H1 (cell line): ENCODE measurements at regions not wholly inside any gene's neighbourhood (a gene's known extent, or its start where the extent isn't known, plus 50 kb on each side); places are given as distances from the start of the nearest gene placed in this dataset.

Source experiments
- CTCF ChIA-PET: fragments of 300-600 bp; sonication (Branson Sonifier 250); formaldehyde crosslinking; loops from one replicate; lab custom pipeline; 2021; ENCODE audit not compliant: partially characterized antibody; lab: Charles Lee
- POLR2A ChIA-PET: fragments of 300-600 bp; sonication (Branson Sonifier 250); formaldehyde crosslinking; loops from one replicate; lab custom pipeline; 2021; ENCODE audit warnings: inconsistent platforms; ENCODE audit not compliant: partially characterized antibody; lab: Charles Lee
- DNase-seq, 2 experiments: peaks; one replicate each; pipeline versions ENCODE4 v3.0.0 to v3.0.0-alpha.2; 2010 to 2022; ENCODE audit warnings: low spot score in 2 of 2, low read depth in 1 of 2, mixed read lengths in 1 of 2
- FAIRE-seq: peaks from 2 replicates; lab custom pipeline; 2011; peaks lifted over from hg19 to GRCh38; lab: Jason Lieb, UNC
- H2AFZ ChIP-seq: 2 replicates; pipeline ENCODE4 v1.8.1; 2012; ENCODE audit warnings: low read length, inconsistent platforms
- H2AK5ac ChIP-seq: 2 replicates; pipeline ENCODE4 v1.6.1; 2013; ENCODE audit warnings: low read depth, low read length
- H2BK120ac ChIP-seq: replicated peaks from 2 replicates; pipeline ENCODE3; 2013; ENCODE audit warnings: low read depth, low read length, inconsistent platforms
- H2BK12ac ChIP-seq: 2 replicates; pipeline ENCODE4 v1.6.1; 2013; ENCODE audit warnings: low read depth, low read length
- H2BK15ac ChIP-seq: 2 replicates; pipeline ENCODE4 v1.6.1; 2013; ENCODE audit warnings: low read length
- H2BK20ac ChIP-seq: 2 replicates; pipeline ENCODE4 v1.6.1; 2013; ENCODE audit warnings: low read length
- H2BK5ac ChIP-seq: 2 replicates; pipeline ENCODE4 v1.6.1; 2013; ENCODE audit warnings: low read depth, low read length
- H3K14ac ChIP-seq: 2 replicates; pipeline ENCODE4 v1.6.1; 2013; ENCODE audit warnings: inconsistent platforms; ENCODE audit not compliant: insufficient read length
- H3K18ac ChIP-seq: 2 replicates; pipeline ENCODE4 v1.6.1; 2013; ENCODE audit warnings: low read length; ENCODE audit errors: extremely low read depth
- H3K23ac ChIP-seq: 2 replicates; pipeline ENCODE4 v1.6.1; 2013; ENCODE audit warnings: inconsistent platforms; ENCODE audit not compliant: insufficient read length
- H3K23me2 ChIP-seq: 2 replicates; pipeline ENCODE4 v1.6.1; 2013; ENCODE audit warnings: low read depth, low read length
- H3K27ac ChIP-seq: 2 replicates; pipeline ENCODE4 v1.6.1; 2011; ENCODE audit warnings: low read depth, low read length, inconsistent platforms
- H3K27me3 ChIP-seq, 4 experiments: replicated peaks in 1 of 4; 1 replicate in 1 of 4; 2 replicates in 3 of 4; pipeline versions ENCODE4 v1.6.1 to v1.8.1; 2011 to 2013; ENCODE audit warnings: low read length in 3 of 4, mild to moderate bottlenecking in 3 of 4, inconsistent platforms in 2 of 4, mixed read lengths in 2 of 4, moderate library complexity in 1 of 4; ENCODE audit not compliant: control insufficient read depth in 3 of 4, insufficient read depth in 3 of 4; ENCODE audit errors: extremely low read depth in 1 of 4
- H3K36me3 ChIP-seq, 4 experiments: 2 replicates each; pipeline versions ENCODE4 v1.6.1 to v1.8.1; 2011 to 2013; ENCODE audit warnings: mild to moderate bottlenecking in 4 of 4, low read length in 3 of 4, moderate library complexity in 2 of 4, control low read depth in 1 of 4, inconsistent platforms in 1 of 4; ENCODE audit not compliant: insufficient read depth in 4 of 4, control insufficient read depth in 2 of 4
- H3K4ac ChIP-seq: replicated peaks from 2 replicates; pipeline ENCODE3; 2013; ENCODE audit warnings: low read length, low read depth, mixed read lengths, inconsistent platforms; ENCODE audit not compliant: insufficient read length
- H3K4me1 ChIP-seq, 4 experiments: replicated peaks in 1 of 4; 1 replicate in 1 of 4; 2 replicates in 3 of 4; pipeline versions ENCODE4 v1.6.1 to v1.8.1; 2011 to 2013; ENCODE audit warnings: low read length in 3 of 4, inconsistent platforms in 2 of 4, mixed read lengths in 1 of 4; ENCODE audit not compliant: insufficient read depth in 4 of 4, control insufficient read depth in 3 of 4
- H3K4me2 ChIP-seq, 2 experiments: 2 replicates each; pipeline versions ENCODE4 v1.6.1 to v1.8.1; 2011 to 2013; ENCODE audit warnings: low read depth in 2 of 2, low read length in 2 of 2, control low read depth in 1 of 2, inconsistent platforms in 1 of 2, mild to moderate bottlenecking in 1 of 2; ENCODE audit not compliant: insufficient read depth in 1 of 2
- H3K4me3 ChIP-seq, 4 experiments: fragments of 200-600, 300-600 bp in 1 of 4; sonication (generic), shearing (Covaris generic), sonication (Bioruptor Twin) in 1 of 4; 2 replicates each; pipeline versions ENCODE4 v1.5.1 to v1.8.1; 2011 to 2016; ENCODE audit warnings: low read length in 4 of 4, low read depth in 3 of 4, control low read depth in 2 of 4, inconsistent platforms in 2 of 4, mild to moderate bottlenecking in 2 of 4, mixed read lengths in 1 of 4, moderate library complexity in 1 of 4; ENCODE audit not compliant: insufficient read depth in 2 of 4; ENCODE audit errors: extremely low read depth in 1 of 4
- H3K56ac ChIP-seq: replicated peaks from 2 replicates; pipeline ENCODE3; 2013; ENCODE audit warnings: low read depth, mild to moderate bottlenecking, mixed read lengths, low read length, inconsistent platforms; ENCODE audit not compliant: insufficient read length
- H3K79me1 ChIP-seq: 2 replicates; pipeline ENCODE4 v1.6.1; 2013; ENCODE audit warnings: low read depth, low read length, control low read depth
- H3K79me2 ChIP-seq, 2 experiments: 2 replicates each; pipeline versions ENCODE4 v1.6.1 to v1.8.1; 2012 to 2013; ENCODE audit warnings: low read length in 2 of 2, mild to moderate bottlenecking in 2 of 2, inconsistent platforms in 1 of 2; ENCODE audit not compliant: insufficient read depth in 2 of 2, control insufficient read depth in 1 of 2
- H3K9ac ChIP-seq, 4 experiments: replicated peaks in 1 of 4; 1 replicate in 1 of 4; 2 replicates in 3 of 4; pipeline versions ENCODE4 v1.6.1 to v1.8.1; 2011 to 2013; ENCODE audit warnings: low read depth in 3 of 4, low read length in 3 of 4, control low read depth in 2 of 4, mild to moderate bottlenecking in 2 of 4, moderate library complexity in 2 of 4, inconsistent platforms in 1 of 4; ENCODE audit errors: extremely low read depth in 1 of 4
- H3K9me3 ChIP-seq, 2 experiments: 2 replicates each; pipeline versions ENCODE4 v1.6.1 to v1.8.1; 2012 to 2013; ENCODE audit warnings: mild to moderate bottlenecking in 2 of 2, moderate library complexity in 2 of 2, control low read depth in 1 of 2, inconsistent platforms in 1 of 2, low read depth in 1 of 2, low read length in 1 of 2, mixed read lengths in 1 of 2; ENCODE audit not compliant: insufficient read depth in 2 of 2
- H4K20me1 ChIP-seq, 2 experiments: replicated peaks in 1 of 2; 2 replicates each; pipeline versions ENCODE3 to v1.8.1; 2011 to 2013; ENCODE audit warnings: inconsistent platforms in 2 of 2, low read length in 2 of 2, mild to moderate bottlenecking in 1 of 2; ENCODE audit not compliant: insufficient read depth in 2 of 2, control insufficient read depth in 1 of 2
- H4K5ac ChIP-seq: 2 replicates; pipeline ENCODE4 v1.6.1; 2013; ENCODE audit warnings: low read length, low read depth, mixed read lengths, inconsistent platforms; ENCODE audit not compliant: insufficient read length
- H4K8ac ChIP-seq: 2 replicates; pipeline ENCODE4 v1.8.0; 2013; ENCODE audit warnings: mild to moderate bottlenecking, moderate library complexity, low read length, inconsistent platforms; ENCODE audit not compliant: insufficient read depth; ENCODE audit errors: extremely low read depth
- H4K91ac ChIP-seq: replicated peaks from 2 replicates; pipeline ENCODE3; 2013; ENCODE audit warnings: low read length, mixed read lengths, inconsistent platforms; ENCODE audit not compliant: insufficient read length
- ATF3 ChIP-seq: IDR thresholded peaks from 2 replicates; pipeline ENCODE4 v1.6.1; 2011; ENCODE audit warnings: low read depth, mild to moderate bottlenecking, low read length; ENCODE audit not compliant: insufficient read depth
- BRCA1 ChIP-seq: IDR thresholded peaks from 2 replicates; pipeline ENCODE4 v1.6.1; 2012; ENCODE audit warnings: low read depth, low read length, improper control_type of control experiment
- CTBP2 ChIP-seq: IDR thresholded peaks from 2 replicates; pipeline ENCODE4 v1.7.0; 2011; ENCODE audit warnings: borderline replicate concordance, mild to moderate bottlenecking, moderate library complexity, mixed read lengths, low read length; ENCODE audit not compliant: insufficient read depth, insufficient read length
- KDM1A ChIP-seq: fragments of 200-600, 300-600 bp; sonication (generic); IDR thresholded peaks from 2 replicates; pipeline ENCODE4 v1.7.1; 2016; ENCODE audit warnings: mild to moderate bottlenecking, low read length, borderline replicate concordance
- MAFK ChIP-seq: IDR thresholded peaks from 2 replicates; pipeline ENCODE4 v1.6.1; 2012; ENCODE audit warnings: low read depth, mild to moderate bottlenecking, improper control_type of control experiment, low read length
- NANOG ChIP-seq: IDR thresholded peaks from 2 replicates; pipeline ENCODE4 v1.6.1; 2011; ENCODE audit warnings: low read length, low read depth, mild to moderate bottlenecking, inconsistent platforms; ENCODE audit not compliant: insufficient read depth, poor library complexity, severe bottlenecking
- RAD21 ChIP-seq, 2 experiments: IDR thresholded peaks in 1 of 2; conservative IDR thresholded peaks in 1 of 2; 2 replicates each; pipeline ENCODE4 v1.6.1; 2011; ENCODE audit warnings: low read depth in 2 of 2, low read length in 2 of 2, improper control_type of control experiment in 1 of 2, inconsistent platforms in 1 of 2, mild to moderate bottlenecking in 1 of 2, moderate library complexity in 1 of 2
- RBBP5 ChIP-seq: IDR thresholded peaks from 2 replicates; pipeline ENCODE4 v1.7.1; 2012; ENCODE audit warnings: low read depth, mild to moderate bottlenecking, inconsistent platforms, low read length, moderate library complexity, borderline replicate concordance
- TAF7 ChIP-seq: optimal IDR thresholded peaks from 2 replicates; pipeline ENCODE3; 2011; ENCODE audit warnings: low read depth, mild to moderate bottlenecking, inconsistent platforms, low read length, moderate library complexity, borderline replicate concordance
- WGBS, 2 experiments: shearing (Covaris generic) in 1 of 2; methylation state at CpG; one replicate each; pipeline versions ENCODE4 v1.1.6 to v1.1.7; 2013 to 2015; ENCODE audit warnings: low lambda C conversion rate in 2 of 2, mixed read lengths in 2 of 2, inconsistent platforms in 1 of 2, low coverage in 1 of 2, missing lambda C conversion rate in 1 of 2; ENCODE audit not compliant: insufficient replicate concordance in 2 of 2, insufficient coverage in 1 of 2, insufficient read length in 1 of 2; ENCODE audit errors: extremely low coverage in 1 of 2, missing lambda C conversion rate in 1 of 2; 5-methylcytosine and 5-hydroxymethylcytosine counted together

DNA sequence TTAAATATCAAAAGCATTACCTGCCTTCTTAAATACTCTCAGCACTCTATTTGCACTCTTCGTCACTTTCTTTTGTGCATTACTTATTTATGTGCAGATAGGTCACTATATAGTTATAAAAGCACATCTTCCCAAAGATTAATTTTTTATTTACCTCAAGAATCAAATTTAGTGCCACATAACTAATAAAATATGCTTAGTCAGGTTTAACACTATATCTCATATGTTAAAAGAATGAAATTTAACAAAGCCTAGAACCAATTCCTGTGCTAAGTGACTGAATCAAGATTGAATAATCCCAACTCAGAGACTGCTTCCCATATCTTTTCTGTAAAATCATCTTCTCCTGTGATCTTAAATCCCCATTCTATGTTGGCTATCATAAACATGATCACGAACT, 957.5 kb upstream of the NXPH2 start:
- Histone ChIP-seq H3K79me1 (no peaks in the 10 kb centered on the region), H2BK12ac (no peak overlapping the region), H3K18ac (no peak overlapping the region), H4K8ac (no peak overlapping the region), H4K20me1 (no peaks in the 10 kb centered on the region), H3K36me3 (no peaks in the 10 kb centered on the region), H3K23me2 (no peaks in the 10 kb centered on the region), H3K4me2 (no peak overlapping the region), H3K27me3 (no peaks in the 10 kb centered on the region), H2BK5ac (no peak overlapping the region), H3K56ac (no peak overlapping the region), H3K4me3 (no peak overlapping the region), H3K4ac (no peak overlapping the region), H3K79me2 (no peaks in the 10 kb centered on the region), H2BK120ac (no peak overlapping the region), H3K23ac (no peak overlapping the region), H2BK20ac (no peak overlapping the region), H3K9ac (no peak overlapping the region), H2BK15ac (no peak overlapping the region), H4K5ac (no peak overlapping the region), H3K14ac (no peak overlapping the region), H2AFZ (no peak overlapping the region), H3K9me3 (no peaks in the 10 kb centered on the region), H3K27ac (no peak overlapping the region), H3K4me1 (no peaks in the 10 kb centered on the region), H2AK5ac (no peak overlapping the region), H4K91ac (no peak overlapping the region)
- no peak for DNase-seq
- ChIA-PET CTCF (no interaction called here), POLR2A (no interaction called here)
- WGBS, 2 experiments, result 89% methylated on average over 2 of the region's 2 CpGs; no CpG with 5 or more reads in 1 of the 2 experiments
- no peak for FAIRE-seq
- TF ChIP-seq NANOG (no peak), BRCA1 (no peak), ATF3 (no peak), KDM1A (no peak), RBBP5 (no peak), CTBP2 (no peak), MAFK (no peak), RAD21 (IDR thresholded peaks at IDR 0.05 in 1 of 2, conservative IDR thresholded peaks at IDR 0.05 in 1 of 2; ENCODE audit: low read depth in 2 of 2, low read length in 2 of 2) (no peak), TAF7 (no peak)
